ENCODE measurements at regions not wholly inside any gene's neighbourhood (a gene's known extent, or its start where the extent isn't known, plus 50 kb on each side); places are given as distances from the start of the nearest gene placed in this dataset.

GRCh38 chr10:29734962-29735627 lies 100.3 kb upstream of the SVIL start:
- peak; percentile 42 for DNase-seq
- H3K27me3 Mint-ChIP-seq (ENCODE audit: low read depth): peaks cover 44% of the 10 kb centered on the region
- Histone ChIP-seq H3K23ac (ENCODE audit: insufficient read length, low read depth, low read length) (no peak overlapping the region), H3K14ac (ENCODE audit: insufficient read depth, low read length) (peak overlapping the region; percentile 62; the same call in 1 of the 2 replicates), H2AFZ (ENCODE audit: low read length) (no peak overlapping the region), H3K4me2 (ENCODE audit: insufficient read depth, insufficient read length, low read length) (peak overlapping the region; percentile 67), H3K27me3 (ENCODE audit: insufficient read depth, low read length) (peaks cover 13% of the 10 kb centered on the region; the same call in 1 of the 2 replicates), H3K23me2 (ENCODE audit: insufficient read length, low read depth, low read length, poor library complexity, severe bottlenecking) (peaks cover 12% of the 10 kb centered on the region), H3K27ac (ENCODE audit: insufficient read length, low read depth, low read length) (no peak overlapping the region), H2BK15ac (ENCODE audit: low read depth, low read length) (no peak overlapping the region), H3K9me3 (ENCODE audit: control insufficient read depth, low read depth, low read length) (no peaks in the 10 kb centered on the region), H2BK20ac (ENCODE audit: low read depth, low read length, poor library complexity, severe bottlenecking) (no peak overlapping the region), H3K9ac (ENCODE audit: extremely low read depth, insufficient read length, low read length) (peak overlapping the region; percentile 9), H2BK12ac (ENCODE audit: insufficient read length, low read depth, low read length) (no peak overlapping the region), H3K4me1 (ENCODE audit: insufficient read depth, low read length) (no peaks in the 10 kb centered on the region; the same call in 1 of the 2 replicates), H3K79me1 (ENCODE audit: insufficient read depth, low read depth, low read length, poor library complexity, severe bottlenecking) (no peaks in the 10 kb centered on the region), H2BK5ac (ENCODE audit: insufficient read length, low read length) (no peak overlapping the region), H2AK5ac (ENCODE audit: insufficient read length, low read length) (no peak overlapping the region), H4K91ac (ENCODE audit: insufficient read length, low read depth, low read length) (no peak overlapping the region), H4K20me1 (ENCODE audit: control insufficient read depth, insufficient read depth, insufficient read length) (no peaks in the 10 kb centered on the region), H2BK120ac (ENCODE audit: low read depth, low read length, poor library complexity, severe bottlenecking) (no peak overlapping the region), H3T11ph (ENCODE audit: low read length) (no peak overlapping the region), H3K79me2 (ENCODE audit: insufficient read depth, low read length) (no peaks in the 10 kb centered on the region), H4K5ac (ENCODE audit: insufficient read length, low read depth, low read length) (no peak overlapping the region), H3K18ac (ENCODE audit: insufficient read length, low read depth, low read length) (no peak overlapping the region), H4K8ac (replicated peaks; ENCODE audit: insufficient read length, low read depth, low read length) (no peak overlapping the region), H3K56ac (ENCODE audit: insufficient read length, low read depth, low read length) (no peak overlapping the region), H3K4ac (ENCODE audit: low read depth, low read length) (no peak overlapping the region)
- no peaks in the 10 kb centered on the region for H3K9me3 Mint-ChIP-seq
- WGBS (ENCODE audit: extremely low coverage, insufficient read length, low lambda C conversion rate): no CpG with 5 or more reads among the region's 77 CpGs
- no peak overlapping the region for H3K27ac Mint-ChIP-seq
- H3K4me1 Mint-ChIP-seq: peaks cover 35 to 46% of the 10 kb centered on the region in 2 experiments
- peak overlapping the region; percentile 76 to 84 for H3K4me3 Mint-ChIP-seq
- H3K36me3 Mint-ChIP-seq (ENCODE audit: insufficient read depth in 1 of 3, low read depth in 3 of 3): peaks cover 2 to 3% (median 3%) of the 10 kb centered on the region in 3 experiments; a peak in 5 of 7 replicates
- TF ChIP-seq CTCF (conservative IDR thresholded peaks at IDR 0.05): no peak
